ENCODE measurements at regions not wholly inside any gene's neighbourhood (a gene's known extent, or its start where the extent isn't known, plus 50 kb on each side); places are given as distances from the start of the nearest gene placed in this dataset.

- TF ChIP-seq ARID5B (CRISPR knock-in tag; IDR thresholded peaks at IDR 0.05) = no peak
- TF ChIP-seq HMGA1 (CRISPR knock-in tag; conservative IDR thresholded peaks at IDR 0.05) = no peak
Observed at GRCh38 chr11:116409238-116409637, 363.5 kb downstream of the BUD13 start (continued).

- ATAC-seq (no peak), FAIRE-seq (no peak), DNase-seq (ENCODE audit: low spot score) (no peak)
- 69% methylated on average over 1 of the region's 1 CpG for WGBS (ENCODE audit: low lambda C conversion rate)
- no peak overlapping the region for H3K9ac ChIP-seq (ENCODE audit: insufficient read depth, low read depth, low read length)
- H2AFZ ChIP-seq (ENCODE audit: low read length) = no peak overlapping the region
- ChIA-PET POLR2A (no interaction called here), CTCF (ENCODE audit: low intra/inter-chr PET ratio, low total read pairs) (no interaction called here)
- in situ Hi-C loops (cut with HindIII; ENCODE audit: extremely low pct_ligation_motif_present, low pct_unique_long_range_greater_than_20kb) (no loop called here), intact Hi-C loops (cut with micrococcal nuclease; ENCODE audit: unreplicated experiment) (no loop called here)
- H3K4me1 ChIP-seq (ENCODE audit: insufficient read depth, low read length) = peaks cover 15% of the 10 kb centered on the region
- no peaks in the 10 kb centered on the region for H3K79me2 ChIP-seq (ENCODE audit: insufficient read depth, low read length)
- BruUV-seq (replicated peaks) = no TSS peak
- no peaks in the 10 kb centered on the region for H3K27me3 ChIP-seq (ENCODE audit: control insufficient read depth in 1 of 2, insufficient read depth in 2 of 2, low read length in 2 of 2)
- no peaks in the 10 kb centered on the region for H3K36me3 ChIP-seq (replicated peaks in 1 of 2; ENCODE audit: control insufficient read depth in 1 of 2, insufficient read depth in 2 of 2, low read length in 2 of 2)
- no peaks in the 10 kb centered on the region for H3K9me3 ChIP-seq (ENCODE audit: low read length)
- no peaks in the 10 kb centered on the region for H4K20me1 ChIP-seq (ENCODE audit: insufficient read depth, low read length)
- H3K27ac ChIP-seq (ENCODE audit: extremely low read length, insufficient read depth, low read length) = no peak overlapping the region
- no peak overlapping the region for H3K4me2 ChIP-seq (ENCODE audit: low read depth, low read length)
- H3K4me3 ChIP-seq (replicated peaks in 1 of 3; ENCODE audit: insufficient read depth in 1 of 3, low read depth in 2 of 3, low read length in 3 of 3) = no peak overlapping the region
- no peak for TF ChIP-seq ZC3H13 (CRISPR knock-in tag; IDR thresholded peaks at IDR 0.05)
- TF ChIP-seq MTF1 (CRISPR knock-in tag; IDR thresholded peaks at IDR 0.05) = no peak
- no peak for TF ChIP-seq ZNF615 (CRISPR knock-in tag; IDR thresholded peaks at IDR 0.05; ENCODE audit: borderline replicate concordance)
- TF ChIP-seq, protein P1, sequence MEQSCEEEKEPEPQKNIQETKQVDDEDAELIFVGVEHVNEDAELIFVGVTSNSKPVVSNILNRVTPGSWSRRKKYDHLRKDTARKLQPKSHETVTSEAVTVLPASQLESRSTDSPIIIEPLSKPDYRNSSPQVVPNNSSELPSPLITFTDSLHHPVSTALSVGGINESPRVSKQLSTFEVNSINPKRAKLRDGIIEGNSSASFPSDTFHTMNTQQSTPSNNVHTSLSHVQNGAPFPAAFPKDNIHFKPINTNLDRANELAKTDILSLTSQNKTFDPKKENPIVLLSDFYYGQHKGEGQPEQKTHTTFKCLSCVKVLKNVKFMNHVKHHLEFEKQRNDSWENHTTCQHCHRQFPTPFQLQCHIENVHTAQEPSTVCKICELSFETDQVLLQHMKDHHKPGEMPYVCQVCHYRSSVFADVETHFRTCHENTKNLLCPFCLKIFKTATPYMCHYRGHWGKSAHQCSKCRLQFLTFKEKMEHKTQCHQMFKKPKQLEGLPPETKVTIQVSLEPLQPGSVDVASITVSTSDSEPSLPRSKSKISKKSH (CRISPR knock-in tag; IDR thresholded peaks at IDR 0.05; ENCODE audit: borderline replicate concordance) = no peak
- TF ChIP-seq ZNF879 (CRISPR knock-in tag; IDR thresholded peaks at IDR 0.05) = no peak
- TF ChIP-seq IKZF1 (IDR thresholded peaks at IDR 0.05) = no peak
- TF ChIP-seq ZNF367 (CRISPR knock-in tag; IDR thresholded peaks at IDR 0.05; ENCODE audit: borderline replicate concordance) = no peak
- TF ChIP-seq ZBTB3 (CRISPR knock-in tag; IDR thresholded peaks at IDR 0.05; ENCODE audit: borderline replicate concordance, low read depth) = no peak
- TF ChIP-seq PHF5A (CRISPR knock-in tag; IDR thresholded peaks at IDR 0.05; ENCODE audit: low read depth, unreplicated experiment) = no peak
- TF ChIP-seq, protein P2, sequence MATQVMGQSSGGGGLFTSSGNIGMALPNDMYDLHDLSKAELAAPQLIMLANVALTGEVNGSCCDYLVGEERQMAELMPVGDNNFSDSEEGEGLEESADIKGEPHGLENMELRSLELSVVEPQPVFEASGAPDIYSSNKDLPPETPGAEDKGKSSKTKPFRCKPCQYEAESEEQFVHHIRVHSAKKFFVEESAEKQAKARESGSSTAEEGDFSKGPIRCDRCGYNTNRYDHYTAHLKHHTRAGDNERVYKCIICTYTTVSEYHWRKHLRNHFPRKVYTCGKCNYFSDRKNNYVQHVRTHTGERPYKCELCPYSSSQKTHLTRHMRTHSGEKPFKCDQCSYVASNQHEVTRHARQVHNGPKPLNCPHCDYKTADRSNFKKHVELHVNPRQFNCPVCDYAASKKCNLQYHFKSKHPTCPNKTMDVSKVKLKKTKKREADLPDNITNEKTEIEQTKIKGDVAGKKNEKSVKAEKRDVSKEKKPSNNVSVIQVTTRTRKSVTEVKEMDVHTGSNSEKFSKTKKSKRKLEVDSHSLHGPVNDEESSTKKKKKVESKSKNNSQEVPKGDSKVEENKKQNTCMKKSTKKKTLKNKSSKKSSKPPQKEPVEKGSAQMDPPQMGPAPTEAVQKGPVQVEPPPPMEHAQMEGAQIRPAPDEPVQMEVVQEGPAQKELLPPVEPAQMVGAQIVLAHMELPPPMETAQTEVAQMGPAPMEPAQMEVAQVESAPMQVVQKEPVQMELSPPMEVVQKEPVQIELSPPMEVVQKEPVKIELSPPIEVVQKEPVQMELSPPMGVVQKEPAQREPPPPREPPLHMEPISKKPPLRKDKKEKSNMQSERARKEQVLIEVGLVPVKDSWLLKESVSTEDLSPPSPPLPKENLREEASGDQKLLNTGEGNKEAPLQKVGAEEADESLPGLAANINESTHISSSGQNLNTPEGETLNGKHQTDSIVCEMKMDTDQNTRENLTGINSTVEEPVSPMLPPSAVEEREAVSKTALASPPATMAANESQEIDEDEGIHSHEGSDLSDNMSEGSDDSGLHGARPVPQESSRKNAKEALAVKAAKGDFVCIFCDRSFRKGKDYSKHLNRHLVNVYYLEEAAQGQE (IDR thresholded peaks at IDR 0.05; ENCODE audit: borderline replicate concordance in 1 of 2, low read depth in 1 of 2, low read length in 2 of 2) = no peak
- TF ChIP-seq GTF3A (CRISPR knock-in tag; conservative IDR thresholded peaks at IDR 0.05) = no peak
- TF ChIP-seq ZNF761 (CRISPR knock-in tag; conservative IDR thresholded peaks at IDR 0.05) = no peak
- TF ChIP-seq BRCA1 (CRISPR knock-in tag; IDR thresholded peaks at IDR 0.05) = no peak
- no peak for TF ChIP-seq CENPT (CRISPR knock-in tag; IDR thresholded peaks at IDR 0.05; ENCODE audit: low read depth)
- TF ChIP-seq KLF9 (CRISPR knock-in tag; IDR thresholded peaks at IDR 0.05; ENCODE audit: low read depth) = no peak
Observed at GRCh38 chr11:116406042-116406441, 366.7 kb downstream of the BUD13 start.

All from HepG2 (cell line).